ENCODE measurements at regions not wholly inside any gene's neighbourhood (a gene's known extent, or its start where the extent isn't known, plus 50 kb on each side); places are given as distances from the start of the nearest gene placed in this dataset.
"Not testable (repeated sequence)": the region's sequence is repeated elsewhere in the genome, so short reads cannot be mapped to it uniquely, and the experiment has no call there.

DNA sequence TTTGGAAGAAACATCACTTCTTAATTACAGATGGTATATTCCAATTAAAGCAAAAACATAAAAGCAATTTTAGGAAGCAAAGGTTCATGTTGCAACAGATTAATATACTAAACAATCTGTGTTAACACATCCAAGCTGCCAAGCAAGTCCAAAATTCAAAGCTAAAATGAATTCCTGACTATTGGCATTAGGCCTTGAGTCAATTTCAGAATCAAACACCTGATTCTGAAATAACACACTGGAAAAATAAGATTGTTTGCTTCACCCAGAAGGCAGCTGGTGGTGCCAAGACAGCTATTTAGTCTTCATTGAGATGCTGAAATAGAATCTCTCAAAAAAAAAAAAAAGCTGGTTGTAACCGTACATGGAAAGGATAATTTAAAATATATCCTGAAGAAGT is 465.6 kb downstream of the SOCS6 start:
- ATAC-seq (replicated peaks) = no peak
- Mint-ChIP-seq H3K4me1 (no peaks in the 10 kb centered on the region), H3K27ac (no peak overlapping the region), H3K36me3 (ENCODE audit: low read depth) (no peaks in the 10 kb centered on the region), H3K4me3 (no peak overlapping the region), H3K27me3 (no peaks in the 10 kb centered on the region), H3K9me3 (peaks cover 7% of the 10 kb centered on the region)

DNA sequence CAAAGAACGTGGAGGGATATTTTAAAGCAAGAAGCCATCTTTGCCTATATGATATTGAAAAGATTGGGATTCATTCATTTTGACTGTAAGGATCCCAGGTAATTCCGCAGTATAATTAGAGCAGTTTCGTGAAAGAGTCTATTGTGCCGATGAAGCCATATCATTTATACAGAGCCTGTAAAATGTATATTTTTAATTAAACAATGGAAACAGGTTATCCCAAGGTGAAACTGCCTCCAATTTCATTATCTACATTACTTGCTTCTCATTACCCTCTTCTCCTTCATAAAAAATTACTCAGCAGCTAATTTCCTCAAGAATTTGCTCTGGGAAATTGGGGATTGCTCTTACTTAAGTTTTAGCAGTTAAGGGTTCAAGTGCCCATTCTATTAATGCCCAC is 444.1 kb downstream of the SOCS6 start:
- Mint-ChIP-seq H3K9me3 (no peaks in the 10 kb centered on the region), H3K36me3 (ENCODE audit: low read depth) (no peaks in the 10 kb centered on the region), H3K4me3 (no peak overlapping the region), H3K4me1 (no peaks in the 10 kb centered on the region), H3K27ac (no peak overlapping the region), H3K27me3 (no peaks in the 10 kb centered on the region)
- ATAC-seq (replicated peaks) = no peak

DNA sequence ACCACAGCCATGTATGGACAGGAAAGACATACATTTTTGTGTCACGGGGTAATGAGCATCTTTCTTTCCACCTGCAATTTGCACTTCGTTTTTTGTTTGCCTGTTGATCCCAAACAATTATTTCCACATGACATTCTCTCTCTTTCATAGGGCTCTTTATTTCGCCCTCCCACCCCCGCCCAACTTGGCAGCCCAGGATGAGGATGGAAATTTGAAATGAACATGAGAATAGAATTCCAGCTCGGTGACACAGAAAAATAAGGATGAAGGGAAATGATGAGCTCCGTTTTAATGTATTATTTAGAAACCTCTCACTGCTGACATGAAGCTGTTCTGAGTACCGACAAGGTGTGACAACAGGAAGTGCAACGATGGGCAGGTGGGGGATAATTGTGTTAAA is 443.3 kb downstream of the SOCS6 start:
- Mint-ChIP-seq H3K9me3 (no peaks in the 10 kb centered on the region), H3K27me3 (no peaks in the 10 kb centered on the region), H3K36me3 (ENCODE audit: low read depth) (no peaks in the 10 kb centered on the region), H3K4me1 (no peaks in the 10 kb centered on the region), H3K27ac (no peak overlapping the region), H3K4me3 (no peak overlapping the region)
- no peak for ATAC-seq (replicated peaks)

DNA sequence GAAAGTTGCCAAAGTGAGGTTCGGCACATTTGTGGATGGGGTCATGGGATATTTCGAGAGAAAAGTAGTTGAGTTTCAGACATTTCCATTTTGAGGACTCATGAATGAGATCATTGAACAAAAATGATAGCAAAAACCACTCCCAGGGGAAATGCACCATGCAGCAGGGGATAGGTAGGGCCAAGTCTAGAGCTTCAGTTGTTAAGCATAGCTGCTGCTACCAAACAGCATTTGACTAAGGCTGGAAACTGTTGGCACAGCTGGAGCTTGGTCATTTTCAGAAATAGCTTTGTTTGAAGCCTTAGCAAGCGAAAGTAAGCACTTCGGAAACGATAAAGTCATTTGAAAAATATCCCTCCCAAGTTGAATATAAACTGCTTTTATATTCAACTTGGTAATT is 431.8 kb downstream of the SOCS6 start:
- H3K4me3 Mint-ChIP-seq = no peak overlapping the region
- no peaks in the 10 kb centered on the region for H3K36me3 Mint-ChIP-seq (ENCODE audit: low read depth)
- no peak for ATAC-seq (replicated peaks)
- no peak overlapping the region for H3K27ac Mint-ChIP-seq
- H3K4me1 Mint-ChIP-seq = no peaks in the 10 kb centered on the region
- H3K27me3 Mint-ChIP-seq = no peaks in the 10 kb centered on the region
- peaks cover 6% of the 10 kb centered on the region for H3K9me3 Mint-ChIP-seq

DNA sequence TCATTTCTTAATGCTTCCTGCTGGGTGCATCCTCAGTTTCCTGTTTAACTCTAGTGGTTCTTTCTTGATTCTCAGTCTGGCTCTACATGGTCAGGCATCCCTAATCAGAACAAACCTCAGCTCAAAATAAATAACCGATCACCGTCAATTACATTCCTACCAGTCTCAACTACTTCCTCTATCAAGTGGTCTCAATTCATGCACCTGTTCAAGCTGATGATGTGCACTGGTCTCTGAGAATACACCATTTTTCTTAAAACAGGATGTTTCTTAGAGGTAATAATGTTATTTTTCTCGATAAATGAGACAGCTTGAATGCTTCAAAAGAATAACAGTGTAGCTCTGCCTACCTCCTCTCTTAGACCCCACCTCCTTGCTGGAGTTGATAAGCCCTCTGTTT is 420.9 kb downstream of the SOCS6 start:
- Mint-ChIP-seq H3K27ac (no peak overlapping the region), H3K36me3 (ENCODE audit: low read depth) (no peaks in the 10 kb centered on the region)

DNA sequence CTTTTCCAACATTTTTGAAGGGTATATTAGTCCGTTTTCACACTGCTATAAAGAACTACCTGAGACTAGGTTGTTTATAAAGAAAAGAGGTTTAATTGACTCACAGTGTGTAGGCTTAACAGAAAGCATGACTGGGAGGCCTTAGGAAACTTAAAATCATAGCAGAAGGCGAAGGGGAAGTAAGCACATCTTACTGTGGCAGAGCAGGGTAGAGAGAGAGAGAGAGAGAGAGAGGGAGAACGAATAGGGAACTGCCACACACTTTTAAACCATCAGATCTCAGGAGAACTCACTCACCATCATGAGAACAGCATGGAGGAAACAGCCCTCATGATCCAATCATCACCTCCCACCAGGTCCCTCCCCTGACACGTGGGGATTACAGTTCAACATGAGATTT is 420.3 kb downstream of the SOCS6 start:
- no peak for ATAC-seq (replicated peaks)
- no peaks in the 10 kb centered on the region for H3K27me3 Mint-ChIP-seq

More for the DNA sequence above, 420.9 kb downstream of the SOCS6 start:
- Mint-ChIP-seq H3K4me1 (no peaks in the 10 kb centered on the region), H3K9me3 (peaks cover 16% of the 10 kb centered on the region), H3K4me3 (no peak overlapping the region), H3K27me3 (no peaks in the 10 kb centered on the region)
- no peak for ATAC-seq (replicated peaks)

DNA sequence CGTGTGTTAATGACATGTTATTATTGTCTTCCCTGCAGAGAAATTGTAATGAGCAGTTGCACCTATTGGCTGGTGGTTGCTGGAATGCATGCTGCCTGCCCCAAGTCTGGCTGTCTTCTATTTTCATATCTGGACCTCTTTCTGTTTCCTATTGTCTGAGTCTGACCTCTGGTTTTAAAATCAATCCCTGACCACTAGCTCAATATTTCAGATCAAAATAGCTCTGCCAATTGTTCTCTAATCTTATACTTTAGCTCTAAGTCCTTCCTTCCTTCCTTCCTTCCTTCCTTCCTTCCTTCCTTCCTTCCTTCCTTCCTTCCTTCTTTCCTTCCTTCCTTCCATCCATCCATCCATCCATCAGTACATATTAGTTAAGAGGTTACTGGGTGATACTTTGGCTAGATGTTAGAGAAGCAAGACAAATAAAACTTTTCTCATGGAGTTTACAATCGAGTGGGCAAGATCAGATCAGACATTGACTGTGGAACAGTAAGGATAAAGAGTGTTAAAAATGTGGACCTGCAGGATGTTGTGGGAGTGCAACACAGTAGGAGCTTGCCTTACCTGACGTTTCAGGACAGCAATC is 417.1 kb downstream of the SOCS6 start:
- Mint-ChIP-seq H3K27ac (no peak overlapping the region), H3K4me1 (no peaks in the 10 kb centered on the region), H3K4me3 (no peak overlapping the region), H3K27me3 (no peaks in the 10 kb centered on the region), H3K36me3 (ENCODE audit: low read depth) (no peaks in the 10 kb centered on the region), H3K9me3 (peaks cover 9% of the 10 kb centered on the region)
- no peak for ATAC-seq (replicated peaks)

More for the DNA sequence above, 420.3 kb downstream of the SOCS6 start:
- no peak overlapping the region for H3K27ac Mint-ChIP-seq
- no peaks in the 10 kb centered on the region for H3K4me1 Mint-ChIP-seq
- H3K36me3 Mint-ChIP-seq (ENCODE audit: low read depth) = no peaks in the 10 kb centered on the region
- peaks cover 16% of the 10 kb centered on the region for H3K9me3 Mint-ChIP-seq
- no peak overlapping the region for H3K4me3 Mint-ChIP-seq

DNA sequence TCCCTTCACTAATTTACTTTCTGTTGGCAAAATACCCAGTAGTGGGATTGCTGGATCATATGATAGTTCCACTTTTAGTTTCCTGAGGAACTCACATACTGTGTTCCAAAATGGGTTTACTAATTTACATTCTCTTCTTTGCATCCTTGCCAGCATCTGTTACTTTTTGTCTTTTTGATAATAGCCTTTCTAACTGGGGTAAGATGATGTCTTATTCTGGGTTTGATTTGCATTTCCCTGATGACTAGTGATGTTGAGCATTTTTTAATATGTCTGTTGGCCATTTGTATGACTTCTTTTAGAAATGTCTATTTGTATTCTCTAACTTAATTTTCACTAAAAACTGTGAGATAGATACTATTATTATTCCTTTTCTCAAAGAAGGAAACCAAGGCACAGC is 411.7 kb downstream of the SOCS6 start:
- H3K27me3 Mint-ChIP-seq = no peaks in the 10 kb centered on the region
- H3K27ac Mint-ChIP-seq = no peak overlapping the region
- peaks cover 3% of the 10 kb centered on the region for H3K9me3 Mint-ChIP-seq
- ATAC-seq (replicated peaks) = no peak
- H3K36me3 Mint-ChIP-seq (ENCODE audit: low read depth) = no peaks in the 10 kb centered on the region
- no peak overlapping the region for H3K4me3 Mint-ChIP-seq
- H3K4me1 Mint-ChIP-seq = no peaks in the 10 kb centered on the region

DNA sequence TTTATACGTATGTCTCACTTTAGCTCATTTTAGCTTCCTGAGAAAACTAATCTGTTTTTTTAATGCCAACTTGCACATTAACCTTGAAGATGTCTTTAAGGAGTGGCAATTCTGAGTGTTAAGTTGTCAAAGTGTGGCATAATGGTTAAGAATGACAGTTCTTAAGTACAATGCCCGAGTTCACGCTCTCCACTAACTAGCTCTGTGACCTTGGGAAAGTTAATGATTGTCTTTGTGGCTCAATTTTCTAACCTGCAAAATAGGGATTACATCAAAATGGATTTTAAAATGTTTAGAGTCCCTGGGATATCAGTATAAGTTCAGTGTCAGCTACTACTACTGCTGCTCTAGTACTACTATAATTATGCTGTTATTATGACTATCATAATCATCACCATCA is 409.7 kb downstream of the SOCS6 start:
- no peak for ATAC-seq (replicated peaks)
- H3K4me1 Mint-ChIP-seq = no peaks in the 10 kb centered on the region
- H3K9me3 Mint-ChIP-seq = peaks cover 3% of the 10 kb centered on the region
- H3K27me3 Mint-ChIP-seq = no peaks in the 10 kb centered on the region
- no peaks in the 10 kb centered on the region for H3K36me3 Mint-ChIP-seq (ENCODE audit: low read depth)
- H3K27ac Mint-ChIP-seq = no peak overlapping the region
- H3K4me3 Mint-ChIP-seq = no peak overlapping the region

DNA sequence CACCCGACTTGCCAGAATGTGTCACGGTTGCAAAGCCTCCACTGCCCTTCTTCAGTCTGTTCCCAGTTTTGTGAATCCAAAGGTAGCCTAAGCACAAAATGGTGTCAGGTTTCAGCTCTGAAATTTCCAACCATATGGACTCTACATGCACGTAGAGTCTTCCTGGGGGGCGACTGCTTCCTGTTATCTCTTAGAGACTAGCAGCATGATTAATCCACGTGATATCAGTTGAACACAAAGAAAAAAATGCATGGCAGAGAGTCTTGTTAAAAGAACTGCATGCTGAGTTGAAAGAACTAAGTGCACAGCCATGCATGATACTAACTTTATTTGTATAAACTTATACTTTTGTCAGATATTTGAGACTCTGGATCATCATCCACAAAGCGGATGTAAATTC is 404.4 kb downstream of the SOCS6 start:
- H3K36me3 Mint-ChIP-seq (ENCODE audit: low read depth) = no peaks in the 10 kb centered on the region
- H3K4me1 Mint-ChIP-seq = no peaks in the 10 kb centered on the region
- H3K27ac Mint-ChIP-seq = no peak overlapping the region
- ATAC-seq (replicated peaks) = no peak
- H3K4me3 Mint-ChIP-seq = no peak overlapping the region
- peaks cover 6% of the 10 kb centered on the region for H3K9me3 Mint-ChIP-seq
- H3K27me3 Mint-ChIP-seq = no peaks in the 10 kb centered on the region

DNA sequence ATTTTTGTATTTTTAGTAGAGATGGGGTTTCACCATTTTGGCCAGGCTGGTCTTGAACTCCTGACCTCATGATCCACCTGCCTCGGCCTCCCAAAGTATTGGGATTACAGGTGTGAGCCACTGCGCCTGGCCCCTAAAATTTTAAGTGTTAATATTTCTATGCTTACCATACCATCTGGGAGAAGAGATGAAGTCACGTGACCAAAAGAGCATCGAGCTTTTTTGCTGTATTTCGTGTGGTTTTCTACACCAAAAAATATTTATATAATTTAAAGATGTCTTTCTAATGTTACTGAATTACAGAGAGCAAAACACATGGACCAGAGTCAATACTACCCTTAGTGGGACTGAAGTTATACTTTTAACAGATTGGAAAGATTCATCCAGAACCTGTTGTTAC is 400.9 kb downstream of the SOCS6 start:
- H3K36me3 Mint-ChIP-seq (ENCODE audit: low read depth); ATAC-seq (replicated peaks); H3K4me3 Mint-ChIP-seq; H3K4me1 Mint-ChIP-seq; H3K27me3 Mint-ChIP-seq; H3K27ac Mint-ChIP-seq; H3K9me3 Mint-ChIP-seq: not testable (repeated sequence)

DNA sequence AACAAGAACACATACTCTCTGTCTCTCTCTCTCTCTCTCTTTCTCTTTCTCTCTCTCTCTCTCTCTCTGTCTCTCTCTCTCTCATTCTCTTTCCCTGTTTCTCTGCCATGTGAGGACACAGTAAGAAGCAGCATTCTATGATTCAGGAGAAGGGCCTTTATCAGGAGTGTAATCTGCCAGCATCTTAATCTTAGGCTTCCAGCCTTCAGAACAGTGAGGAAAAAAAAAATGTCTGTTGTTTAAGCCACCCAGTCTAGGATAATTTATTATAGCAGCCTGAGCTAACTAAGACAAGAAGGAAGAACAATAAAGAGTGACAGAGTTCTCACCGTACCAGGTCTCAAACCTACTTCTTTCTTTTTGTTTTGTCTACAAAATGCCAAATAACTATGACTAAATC is 399.4 kb downstream of the SOCS6 start:
- no peak overlapping the region for H3K4me3 Mint-ChIP-seq

DNA sequence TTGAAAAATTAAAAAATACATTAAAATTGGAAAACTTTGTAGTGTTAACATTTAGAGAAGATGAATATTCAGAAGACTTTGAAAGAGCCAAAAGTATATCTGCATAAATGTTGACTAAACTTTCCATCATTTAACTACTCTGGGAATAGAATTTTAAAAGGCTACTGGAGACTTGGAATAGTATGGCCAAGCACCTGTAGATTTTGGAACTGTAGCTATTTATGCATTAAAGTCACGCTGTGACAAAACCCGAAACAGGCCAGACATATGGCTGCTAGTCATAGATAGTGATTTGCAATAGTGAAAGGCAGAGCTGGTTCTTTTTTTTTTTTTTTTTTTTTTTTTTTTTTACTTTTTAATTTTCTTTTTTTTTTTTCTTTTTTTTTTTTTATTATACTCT is 396.0 kb downstream of the SOCS6 start:
- Mint-ChIP-seq H3K4me3 (no peak overlapping the region), H3K27me3 (no peaks in the 10 kb centered on the region), H3K9me3 (no peaks in the 10 kb centered on the region), H3K36me3 (ENCODE audit: low read depth) (no peaks in the 10 kb centered on the region), H3K4me1 (peaks cover 12% of the 10 kb centered on the region), H3K27ac (no peak overlapping the region)
- no peak for ATAC-seq (replicated peaks)

More for the DNA sequence above, 399.4 kb downstream of the SOCS6 start:
- H3K36me3 Mint-ChIP-seq (ENCODE audit: low read depth) = no peaks in the 10 kb centered on the region
- H3K4me1 Mint-ChIP-seq = peaks cover 8% of the 10 kb centered on the region
- no peaks in the 10 kb centered on the region for H3K27me3 Mint-ChIP-seq
- H3K9me3 Mint-ChIP-seq = peaks cover 3% of the 10 kb centered on the region
- H3K27ac Mint-ChIP-seq = no peak overlapping the region
- no peak for ATAC-seq (replicated peaks)

DNA sequence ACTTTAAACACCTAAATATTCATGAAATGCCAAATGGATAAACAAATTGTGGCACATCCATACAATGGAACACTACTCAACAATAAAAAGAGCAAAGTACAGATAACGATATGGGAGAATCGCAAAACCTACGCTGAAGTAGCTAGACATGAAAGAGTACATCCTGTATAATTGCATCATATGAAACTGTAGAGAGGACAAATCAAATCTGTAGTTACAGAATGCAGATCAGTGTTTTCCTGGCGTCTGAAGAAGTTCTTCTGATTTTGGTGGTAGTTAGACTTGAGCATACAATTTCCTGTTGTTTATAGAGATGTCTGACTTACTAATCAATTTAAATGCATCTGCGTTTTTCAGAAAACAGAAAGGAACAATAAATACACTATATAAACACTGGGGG is 394.4 kb downstream of the SOCS6 start:
- H3K27ac Mint-ChIP-seq = peak overlapping the region; percentile 42
- peak; percentile 82 for ATAC-seq (replicated peaks)
- peak overlapping the region; percentile 51 for H3K4me3 Mint-ChIP-seq
- peaks cover 12% of the 10 kb centered on the region for H3K4me1 Mint-ChIP-seq
- H3K27me3 Mint-ChIP-seq = no peaks in the 10 kb centered on the region
- no peaks in the 10 kb centered on the region for H3K36me3 Mint-ChIP-seq (ENCODE audit: low read depth)
- no peaks in the 10 kb centered on the region for H3K9me3 Mint-ChIP-seq

DNA sequence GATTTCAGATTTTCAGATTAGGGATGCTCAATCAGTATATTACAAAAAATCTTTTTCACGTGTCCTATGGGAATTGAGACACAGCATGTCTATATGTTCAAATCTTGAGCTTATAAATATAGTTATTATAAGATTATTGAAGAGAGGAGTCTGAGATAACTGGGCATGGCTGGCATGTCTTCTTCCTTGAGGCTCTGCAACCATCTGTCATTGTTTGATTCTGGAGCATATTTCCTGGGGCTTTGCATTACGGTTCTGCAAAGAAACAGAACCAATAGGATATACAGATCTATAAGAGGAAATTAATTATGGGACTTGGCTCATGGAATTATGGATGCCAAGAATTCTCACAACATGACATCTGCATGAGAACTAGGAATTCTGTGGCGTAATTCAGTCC is 386.1 kb downstream of the SOCS6 start:
- ATAC-seq (replicated peaks) = no peak
- H3K36me3 Mint-ChIP-seq (ENCODE audit: low read depth) = no peaks in the 10 kb centered on the region
- peaks cover 11% of the 10 kb centered on the region for H3K4me1 Mint-ChIP-seq
- H3K27ac Mint-ChIP-seq = no peak overlapping the region
- no peaks in the 10 kb centered on the region for H3K27me3 Mint-ChIP-seq
- H3K9me3 Mint-ChIP-seq = no peaks in the 10 kb centered on the region
- H3K4me3 Mint-ChIP-seq = no peak overlapping the region

DNA sequence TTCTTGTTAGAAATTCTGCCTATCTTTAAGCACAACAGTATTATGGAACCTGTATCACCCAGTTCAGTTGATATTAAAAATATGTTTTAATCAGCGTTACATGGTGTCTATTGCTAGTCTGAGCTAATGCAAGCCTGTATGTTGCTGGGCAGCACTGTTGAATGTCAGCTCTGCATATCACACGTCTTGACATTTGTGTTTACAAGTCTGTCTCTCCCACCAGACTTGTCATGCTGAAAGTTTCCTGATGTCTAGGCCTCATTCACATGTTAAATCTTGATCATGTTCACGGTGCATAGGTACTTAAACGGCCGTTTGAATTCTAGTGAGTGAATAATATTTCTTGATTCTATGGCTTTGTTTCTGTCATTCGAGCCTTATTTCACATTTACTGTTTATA is 385.0 kb downstream of the SOCS6 start:
- Mint-ChIP-seq H3K4me3 (peak overlapping the region; percentile 11), H3K4me1 (peaks cover 11% of the 10 kb centered on the region), H3K36me3 (ENCODE audit: low read depth) (no peaks in the 10 kb centered on the region), H3K27me3 (no peaks in the 10 kb centered on the region), H3K27ac (peak overlapping the region; percentile 27), H3K9me3 (peaks cover 4% of the 10 kb centered on the region)
- no peak for ATAC-seq (replicated peaks)

Data from activated T-helper 17 cell treated with anti-CD3 and anti-CD28 coated beads, Interleukin-2, amount 50 U/mL, for 72 hours (primary cell).